K562 (cell line): ENCODE measurements at regions not wholly inside any gene's neighbourhood (a gene's known extent, or its start where the extent isn't known, plus 50 kb on each side); places are given as distances from the start of the nearest gene placed in this dataset.

Experiments
- ATAC-seq: fragments of 200-7000 bp; cut with Tn5 transposase; 3 replicates; pipeline ENCODE4 v1.9.1; 2020; ENCODE audit warnings: moderate library complexity
- BruUV-seq: library from RNA; stranded (reverse); fragments of 400-500 nt; replicated peaks from 2 replicates; lab custom pipeline; 2021; lab: Mats Ljungman, UMichigan
- CTCF ChIA-PET: fragments of 300-600 bp; formaldehyde crosslinking; extraction: SDS; loops from one replicate; lab custom pipeline; 2021; ENCODE audit warnings: low intra/inter-chr PET ratio; lab: Yijun Ruan, JAX
- POLR2A ChIA-PET: fragments of 300-600, 350-650 bp; sonication (Branson Sonifier 250); formaldehyde crosslinking; extraction: SDS; loops from one replicate; lab custom pipeline; 2021; ENCODE audit warnings: antibody characterized with exemption, inconsistent platforms; lab: Yijun Ruan, JAX
- DNase-seq, 4 experiments: peaks; one replicate each; pipeline versions ENCODE4 v3.0.0 to v3.0.0-alpha.2; 2011 to 2018; ENCODE audit warnings: low spot score in 3 of 4, mixed read lengths in 3 of 4; ENCODE audit errors: extremely low read depth in 1 of 4
- FAIRE-seq: peaks from 2 replicates; lab custom pipeline; 2011; peaks lifted over from hg19 to GRCh38; lab: Jason Lieb, UNC
- H2AFZ ChIP-seq: 2 replicates; pipeline ENCODE4 v1.6.0; 2011; ENCODE audit warnings: low read depth, low read length, control low read depth, inconsistent platforms
- H3K27ac ChIP-seq: fragments of 200-600 bp; 3 replicates; pipeline ENCODE4 v1.8.0; 2011; ENCODE audit warnings: low read depth, mild to moderate bottlenecking, control low read depth, inconsistent platforms, low read length, moderate library complexity, mixed read lengths; ENCODE audit errors: extremely low read depth
- H3K27me3 ChIP-seq, 2 experiments: fragments of 300-600 bp in 1 of 2; 2 replicates in 1 of 2; 3 replicates in 1 of 2; pipeline versions ENCODE4 v1.6.0 to v1.8.0; 2011; ENCODE audit warnings: inconsistent platforms in 2 of 2, low read length in 2 of 2, mild to moderate bottlenecking in 1 of 2, mixed read lengths in 1 of 2, moderate library complexity in 1 of 2; ENCODE audit not compliant: control insufficient read depth in 2 of 2, insufficient read depth in 2 of 2
- H3K36me3 ChIP-seq: fragments of 300-600 bp; 3 replicates; pipeline ENCODE4 v1.8.0; 2011; ENCODE audit warnings: mild to moderate bottlenecking, low read length, inconsistent platforms; ENCODE audit not compliant: control insufficient read depth, insufficient read depth
- H3K4me1 ChIP-seq, 2 experiments: fragments of 200-600 bp in 1 of 2; replicated peaks in 1 of 2; 2 replicates in 1 of 2; 3 replicates in 1 of 2; pipeline versions ENCODE4 v1.5.1 to v1.8.0; 2011; ENCODE audit warnings: inconsistent platforms in 2 of 2, low read length in 2 of 2, mild to moderate bottlenecking in 1 of 2, mixed read lengths in 1 of 2, moderate library complexity in 1 of 2; ENCODE audit not compliant: control insufficient read depth in 2 of 2, insufficient read depth in 2 of 2
- H3K4me2 ChIP-seq: 2 replicates; pipeline ENCODE4 v1.6.1; 2011; ENCODE audit warnings: low read length, control low read depth, inconsistent platforms, mixed read lengths; ENCODE audit not compliant: insufficient read depth
- H3K4me3 ChIP-seq: fragments of 200-600 bp; sonication (generic), shearing (Covaris generic); 2 replicates; pipeline ENCODE4 v1.5.1; 2016; ENCODE audit warnings: control low read depth, inconsistent platforms
- H3K79me2 ChIP-seq: fragments of 200-600 bp; 3 replicates; pipeline ENCODE4 v1.8.0; 2011; ENCODE audit warnings: low read length, inconsistent platforms; ENCODE audit not compliant: control insufficient read depth, insufficient read depth
- H3K9ac ChIP-seq, 2 experiments: 2 replicates each; pipeline versions ENCODE4 v1.6.0 to v1.6.1; 2011; ENCODE audit warnings: low read depth in 2 of 2, low read length in 2 of 2, control low read depth in 1 of 2, inconsistent platforms in 1 of 2, mild to moderate bottlenecking in 1 of 2, mixed read lengths in 1 of 2; ENCODE audit not compliant: insufficient read depth in 1 of 2
- H3K9me1 ChIP-seq: one replicate; pipeline ENCODE4 v1.6.0; 2011; ENCODE audit warnings: inconsistent platforms, mild to moderate bottlenecking, low read length, moderate library complexity; ENCODE audit not compliant: control insufficient read depth, insufficient read depth
- H3K9me3 ChIP-seq: replicated peaks from 2 replicates; pipeline ENCODE4 v1.5.1; 2011; ENCODE audit warnings: low read depth, low read length, inconsistent platforms; ENCODE audit not compliant: control insufficient read depth, insufficient read depth
- H4K20me1 ChIP-seq: replicated peaks from 2 replicates; pipeline ENCODE4 v1.6.1; 2011; ENCODE audit warnings: low read length, inconsistent platforms, mixed read lengths; ENCODE audit not compliant: control insufficient read depth, insufficient read depth
- AFF1 ChIP-seq, 2 experiments: fragments of 450-650 bp; IDR thresholded peaks; 2 replicates each; pipeline ENCODE4 v1.6.1; 2018; ENCODE audit warnings: mild to moderate bottlenecking in 2 of 2, low read depth in 1 of 2; ENCODE audit not compliant: partially characterized antibody in 2 of 2
- BRD4 ChIP-seq: fragments of 200-600 bp; sonication (generic); IDR thresholded peaks from 2 replicates; pipeline ENCODE4 v1.6.1; 2017; ENCODE audit warnings: inconsistent platforms
- FOXA1 ChIP-seq: fragments of 450-650 bp; IDR thresholded peaks from 2 replicates; pipeline ENCODE4 v1.6.1; 2016; ENCODE audit warnings: mild to moderate bottlenecking, borderline replicate concordance
- FOXJ3 ChIP-seq: sonication (generic); formaldehyde crosslinking; IDR thresholded peaks from 2 replicates; pipeline ENCODE4 v1.4.0; 2020; ENCODE audit warnings: mild to moderate bottlenecking, missing genetic modification reagents
- FOXK2 ChIP-seq, 2 experiments: fragments of 450-650 bp; IDR thresholded peaks in 1 of 2; conservative IDR thresholded peaks in 1 of 2; 2 replicates each; pipeline ENCODE4 v1.6.1; 2016; ENCODE audit warnings: low read depth in 2 of 2, mild to moderate bottlenecking in 1 of 2
- NFE2L1 ChIP-seq: fragments of 450-650 bp; IDR thresholded peaks from 2 replicates; pipeline ENCODE4 v1.6.1; 2016; ENCODE audit warnings: missing genetic modification characterization, low read depth, mild to moderate bottlenecking, missing compliant biosample characterization, moderate library complexity, borderline replicate concordance
- NR2C2 ChIP-seq, 2 experiments: fragments of 200-800 bp in 1 of 2; sonication (Bioruptor generic) in 1 of 2; sonication (generic) in 1 of 2; formaldehyde crosslinking in 1 of 2; IDR thresholded peaks; 2 replicates each; pipeline versions ENCODE4 v1.6.1 to v1.8.0; 2016 to 2022; ENCODE audit warnings: mild to moderate bottlenecking in 1 of 2, missing compliant biosample characterization in 1 of 2, missing genetic modification characterization in 1 of 2, missing genetic modification reagents in 1 of 2
- NRF1 ChIP-seq, 2 experiments: fragments of 450-650 bp; IDR thresholded peaks in 1 of 2; conservative IDR thresholded peaks in 1 of 2; 2 replicates each; pipeline ENCODE4 v1.6.1; 2014; ENCODE audit warnings: mild to moderate bottlenecking in 2 of 2
- PHTF2 ChIP-seq: fragments of 250-450 bp; sonication (Bioruptor Pico); IDR thresholded peaks from 2 replicates; pipeline ENCODE4 v1.5.0; 2021; ENCODE audit warnings: mild to moderate bottlenecking
- PTTG1 ChIP-seq: fragments of 450-650 bp; IDR thresholded peaks from 2 replicates; pipeline ENCODE4 v1.6.1; 2016; ENCODE audit warnings: low read depth, mild to moderate bottlenecking, missing genetic modification characterization, missing compliant biosample characterization
- SREBF1 ChIP-seq: fragments of 150-350 bp; IDR thresholded peaks from 2 replicates; pipeline ENCODE4 v1.6.1; 2014; ENCODE audit warnings: antibody characterized with exemption, low read depth, low read length, borderline replicate concordance
- TFAM ChIP-seq: fragments of 250-450 bp; sonication (Bioruptor Pico); conservative IDR thresholded peaks from 2 replicates; pipeline ENCODE4 v1.5.0; 2021; ENCODE audit warnings: mild to moderate bottlenecking, moderate library complexity
- ZBTB11 ChIP-seq, 3 experiments: fragments of 200-800 bp in 1 of 3; fragments of 250-450 bp in 1 of 3; fragments of 450-650 bp in 1 of 3; sonication (Bioruptor Pico) in 1 of 3; sonication (Bioruptor generic) in 1 of 3; formaldehyde crosslinking in 1 of 3; IDR thresholded peaks; 2 replicates each; pipeline versions ENCODE4 v1.6.1 to v1.8.0; 2016 to 2022; ENCODE audit warnings: mild to moderate bottlenecking in 2 of 3, missing genetic modification characterization in 2 of 3, missing compliant biosample characterization in 1 of 3, moderate library complexity in 1 of 3
- ZSCAN32 ChIP-seq: fragments of 450-650 bp; formaldehyde crosslinking; IDR thresholded peaks from 2 replicates; pipeline ENCODE4 v1.4.0; 2020; ENCODE audit warnings: mild to moderate bottlenecking, moderate library complexity
- WGBS: fragments of 100-300 bp; shearing (Covaris generic); methylation state at CpG from one replicate; pipeline ENCODE4 v1.1.6; 2016; ENCODE audit warnings: low coverage, mixed read lengths; ENCODE audit not compliant: insufficient coverage; ENCODE audit errors: missing lambda C conversion rate; 5-methylcytosine and 5-hydroxymethylcytosine counted together
- in situ Hi-C: fragments of 300-500 bp; cut with MboI; formaldehyde crosslinking; loops from 4 replicates; pipeline ENCODE4 v1.15.0; 2018; ENCODE audit warnings: inconsistent platforms, mixed read lengths
- intact Hi-C: fragments of 100-400 bp; cut with micrococcal nuclease; formaldehyde crosslinking; loops from 2 replicates; pipeline ENCODE4 v1.14.2; 2022

DNA sequence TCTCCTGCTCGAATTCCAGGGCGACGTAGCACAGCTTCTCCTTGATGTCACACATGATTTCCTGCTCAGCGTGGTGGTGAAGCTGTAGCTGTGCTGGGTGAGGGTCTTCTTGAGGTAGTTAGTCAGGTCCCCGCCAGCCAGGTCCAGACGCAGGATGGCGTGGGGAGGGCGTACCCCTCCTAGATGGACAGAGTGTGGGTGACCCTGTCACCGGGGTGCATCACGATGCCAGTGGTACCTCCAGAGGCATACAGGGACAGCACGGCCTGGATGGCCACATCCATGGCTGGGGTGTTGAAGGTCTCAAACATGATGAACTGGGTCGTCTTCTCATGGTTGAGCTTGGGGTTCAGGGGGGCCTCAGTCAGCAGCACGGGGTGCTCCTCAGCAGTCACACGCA lies 110.2 kb upstream of the CNR1 start (continued):
- no peak for TF ChIP-seq AFF1 (IDR thresholded peaks at IDR 0.05; ENCODE audit: low read depth in 1 of 2, partially characterized antibody in 2 of 2)
- no peak for TF ChIP-seq NRF1 (conservative IDR thresholded peaks at IDR 0.05 in 1 of 2, IDR thresholded peaks at IDR 0.05 in 1 of 2)
- TF ChIP-seq NFE2L1 (tag): no peak
- TF ChIP-seq PHTF2 (CRISPR knock-in tag): no peak
- no peak for TF ChIP-seq FOXK2 (conservative IDR thresholded peaks at IDR 0.05 in 1 of 2, IDR thresholded peaks at IDR 0.05 in 1 of 2; ENCODE audit: low read depth in 2 of 2)

DNA sequence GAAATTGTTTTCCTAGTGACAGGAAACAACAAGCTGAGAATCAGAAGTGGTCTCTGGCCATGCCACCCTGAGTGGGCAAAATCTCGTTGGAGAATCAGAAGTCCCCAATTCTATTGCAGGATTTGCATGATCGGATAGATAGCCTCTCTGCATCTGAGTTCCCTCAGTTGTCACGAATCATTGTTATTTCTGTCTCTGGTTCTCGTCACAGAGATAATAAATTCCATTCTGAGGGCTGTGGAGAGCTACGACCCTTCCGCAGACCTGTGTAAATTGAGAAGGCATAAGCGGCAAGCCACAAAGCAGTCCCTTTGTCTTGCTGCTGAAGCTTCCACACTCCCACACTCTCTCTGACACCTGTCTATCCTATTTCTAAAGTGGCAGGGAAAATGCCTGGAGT lies 102.4 kb upstream of the CNR1 start:
- FAIRE-seq (peak; percentile 54), DNase-seq (no peak), ATAC-seq (no peak)
- 33% methylated on average over 7 of the region's 7 CpGs for WGBS
- no peak overlapping the region for H3K27ac ChIP-seq
- no peaks in the 10 kb centered on the region for H4K20me1 ChIP-seq
- no peaks in the 10 kb centered on the region for H3K9me1 ChIP-seq
- in situ Hi-C loops (no loop called here), intact Hi-C loops (no loop called here)
- CTCF ChIA-PET: no interaction called here
- no peaks in the 10 kb centered on the region for H3K79me2 ChIP-seq
- H3K4me2 ChIP-seq: no peak overlapping the region
- POLR2A ChIA-PET: interaction anchor here (0.6 kb wide), 1 partner anchor 15 kb away, joined by 3 read pairs; no protein-coding TSS in a partner anchor
- no peaks in the 10 kb centered on the region for H3K4me1 ChIP-seq
- no peak overlapping the region for H3K9ac ChIP-seq
- no peaks in the 10 kb centered on the region for H3K36me3 ChIP-seq
- H3K9me3 ChIP-seq: no peaks in the 10 kb centered on the region
- no TSS peak for BruUV-seq
- H2AFZ ChIP-seq: no peak overlapping the region
- no peak overlapping the region for H3K4me3 ChIP-seq
- no peaks in the 10 kb centered on the region for H3K27me3 ChIP-seq
- TF ChIP-seq FOXJ3 (CRISPR knock-in tag): no peak
- no peak for TF ChIP-seq NR2C2 (CRISPR knock-in tag; IDR thresholded peaks at IDR 0.05)
- no peak for TF ChIP-seq NR2C2 (tag; IDR thresholded peaks at IDR 0.05)
- no peak for TF ChIP-seq ZBTB11 (CRISPR knock-in tag; IDR thresholded peaks at IDR 0.05)
- no peak for TF ChIP-seq BRD4
- TF ChIP-seq PTTG1 (tag): no peak
- TF ChIP-seq FOXA1: no peak
- TF ChIP-seq ZSCAN32: no peak
- no peak for TF ChIP-seq TFAM
- no peak for TF ChIP-seq SREBF1
